Left ventricle myocardium inferior (tissue), 1 donor: ENCODE measurements at regions not wholly inside any gene's neighbourhood (a gene's known extent, or its start where the extent isn't known, plus 50 kb on each side); places are given as distances from the start of the nearest gene placed in this dataset.

ENCODE experiments used
- DNase-seq: peaks from one replicate; pipeline ENCODE4 v3.0.0-alpha.2; 2020
- H3K27ac ChIP-seq: fragments of 200-600 bp; replicated peaks from 2 replicates; pipeline ENCODE4 v1.8.0; 2021
- H3K27me3 ChIP-seq: fragments of 200-600 bp; 2 replicates; pipeline ENCODE4 v1.8.0; 2021; ENCODE audit warnings: low read depth
- H3K36me3 ChIP-seq: fragments of 200-600 bp; 2 replicates; pipeline ENCODE4 v1.8.0; 2021
- H3K4me1 ChIP-seq: fragments of 200-600 bp; 2 replicates; pipeline ENCODE4 v1.8.0; 2021
- H3K4me3 ChIP-seq: fragments of 200-600 bp; 2 replicates; pipeline ENCODE4 v1.8.0; 2021; ENCODE audit warnings: mild to moderate bottlenecking, moderate library complexity
- H3K9me3 ChIP-seq: fragments of 200-600 bp; replicated peaks from 2 replicates; pipeline ENCODE4 v1.8.0; 2021
- intact Hi-C: fragments of 100-400 bp; cut with micrococcal nuclease; formaldehyde crosslinking; loops from one replicate; pipeline ENCODE4 v1.11.0; 2022
- TF ChIP-seq, protein P1 (sequence below): fragments of 200-600 bp; IDR thresholded peaks from 2 replicates; pipeline ENCODE4 v1.8.0; 2021; ENCODE audit warnings: antibody characterized with exemption, mild to moderate bottlenecking, borderline replicate concordance
- donor health status: DM: no; HTN: yes; CAD: no; lungs with severe emphysema.

DNA sequence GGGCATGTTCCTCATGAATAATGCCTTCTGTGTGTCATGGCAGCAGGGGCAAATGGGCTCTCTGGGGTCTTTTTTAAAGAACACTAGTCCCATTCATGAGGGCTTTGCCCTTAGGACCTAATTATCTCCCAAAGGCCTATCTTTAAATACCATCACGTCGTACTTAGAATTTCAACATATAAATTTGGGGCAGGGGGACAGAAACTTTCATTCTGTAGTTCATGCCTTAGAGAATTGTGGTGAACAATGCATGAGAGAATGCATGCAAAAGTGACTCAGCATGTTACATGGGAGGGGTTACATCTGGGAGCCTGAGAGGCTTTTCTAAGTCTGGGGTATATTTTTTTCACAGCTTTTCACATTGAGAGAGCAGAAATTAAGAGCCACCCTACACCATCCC, 208.5 kb upstream of the ROPN1 start:
- no peaks in the 10 kb centered on the region for H3K9me3 ChIP-seq
- TF ChIP-seq, protein P1, sequence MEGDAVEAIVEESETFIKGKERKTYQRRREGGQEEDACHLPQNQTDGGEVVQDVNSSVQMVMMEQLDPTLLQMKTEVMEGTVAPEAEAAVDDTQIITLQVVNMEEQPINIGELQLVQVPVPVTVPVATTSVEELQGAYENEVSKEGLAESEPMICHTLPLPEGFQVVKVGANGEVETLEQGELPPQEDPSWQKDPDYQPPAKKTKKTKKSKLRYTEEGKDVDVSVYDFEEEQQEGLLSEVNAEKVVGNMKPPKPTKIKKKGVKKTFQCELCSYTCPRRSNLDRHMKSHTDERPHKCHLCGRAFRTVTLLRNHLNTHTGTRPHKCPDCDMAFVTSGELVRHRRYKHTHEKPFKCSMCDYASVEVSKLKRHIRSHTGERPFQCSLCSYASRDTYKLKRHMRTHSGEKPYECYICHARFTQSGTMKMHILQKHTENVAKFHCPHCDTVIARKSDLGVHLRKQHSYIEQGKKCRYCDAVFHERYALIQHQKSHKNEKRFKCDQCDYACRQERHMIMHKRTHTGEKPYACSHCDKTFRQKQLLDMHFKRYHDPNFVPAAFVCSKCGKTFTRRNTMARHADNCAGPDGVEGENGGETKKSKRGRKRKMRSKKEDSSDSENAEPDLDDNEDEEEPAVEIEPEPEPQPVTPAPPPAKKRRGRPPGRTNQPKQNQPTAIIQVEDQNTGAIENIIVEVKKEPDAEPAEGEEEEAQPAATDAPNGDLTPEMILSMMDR: no peak
- no peak for DNase-seq
- no peaks in the 10 kb centered on the region for H3K36me3 ChIP-seq
- H3K27ac ChIP-seq: no peak overlapping the region
- H3K4me1 ChIP-seq: peaks cover 32% of the 10 kb centered on the region
- intact Hi-C loops: no loop called here
- H3K4me3 ChIP-seq: no peak overlapping the region
- H3K27me3 ChIP-seq: no peaks in the 10 kb centered on the region

DNA sequence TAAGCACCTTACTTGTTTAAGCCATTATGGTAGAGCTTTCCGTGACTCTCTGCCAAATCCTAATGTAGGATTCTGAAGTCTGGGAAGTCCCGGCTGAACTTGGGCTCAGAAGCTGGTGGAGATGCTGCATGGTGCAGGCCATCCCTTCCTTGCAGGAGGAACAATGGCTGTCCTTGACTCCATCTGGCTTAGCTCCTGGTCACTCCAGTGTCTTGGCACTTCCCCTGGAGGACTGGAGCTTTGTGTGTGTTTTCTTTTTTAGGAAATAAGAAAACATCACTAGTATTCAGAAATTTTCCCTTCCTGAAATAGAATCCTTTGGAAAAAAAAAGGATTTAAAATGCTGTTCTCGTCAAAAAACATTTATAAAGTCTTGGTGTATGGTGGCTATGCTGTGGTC, 209.3 kb upstream of the ROPN1 start:
- Histone ChIP-seq H3K4me3 (no peak overlapping the region), H3K27me3 (no peaks in the 10 kb centered on the region), H3K36me3 (no peaks in the 10 kb centered on the region), H3K27ac (no peak overlapping the region), H3K9me3 (no peaks in the 10 kb centered on the region), H3K4me1 (peaks cover 32% of the 10 kb centered on the region)
- TF ChIP-seq, protein P1: no peak
- no peak for DNase-seq
- intact Hi-C loops: no loop called here

DNA sequence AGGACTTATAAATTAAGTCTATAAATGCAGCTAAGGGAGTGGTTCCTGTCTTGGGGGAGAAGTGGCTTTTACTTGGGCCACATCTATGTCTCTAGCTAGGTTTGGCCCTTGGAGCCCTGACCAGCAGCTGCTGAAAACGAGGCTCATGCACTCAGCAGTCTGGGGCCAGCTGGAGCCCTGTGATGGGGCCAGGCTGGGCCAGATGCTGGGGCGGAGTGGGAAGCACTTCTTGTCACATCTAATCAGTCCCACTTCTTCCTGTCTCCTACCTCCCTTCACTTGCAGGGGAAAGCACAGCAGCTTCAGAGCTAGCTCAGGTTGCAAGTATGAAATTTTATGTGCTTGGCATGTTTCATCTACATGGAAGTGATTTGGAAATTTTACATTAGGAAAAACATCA, 209.9 kb upstream of the ROPN1 start:
- H3K27me3 ChIP-seq: no peaks in the 10 kb centered on the region

DNA sequence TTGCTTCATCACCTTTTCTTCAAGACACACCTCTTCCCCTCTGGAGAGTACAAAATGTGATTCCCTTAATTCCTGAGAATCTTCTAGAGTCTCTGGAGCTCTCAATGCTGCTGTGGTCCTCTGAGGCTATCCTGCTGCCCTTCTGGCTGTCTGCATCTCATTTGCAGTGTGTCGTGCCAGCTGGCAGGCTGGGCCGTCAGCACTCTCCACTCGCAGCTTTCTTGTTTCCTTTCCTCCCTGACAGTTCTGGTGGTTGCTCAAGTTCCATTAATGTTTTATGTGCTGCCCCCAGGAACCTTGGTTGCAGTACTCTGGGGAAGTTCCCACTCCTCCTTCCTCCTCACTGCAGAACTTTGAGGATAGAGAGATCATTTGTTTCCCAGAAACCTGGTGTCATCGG, 210.8 kb upstream of the ROPN1 start:
- Histone ChIP-seq H3K27ac (peak overlapping the region; percentile 14), H3K4me1 (peaks cover 38% of the 10 kb centered on the region), H3K4me3 (no peak overlapping the region), H3K27me3 (no peaks in the 10 kb centered on the region), H3K9me3 (no peaks in the 10 kb centered on the region), H3K36me3 (no peaks in the 10 kb centered on the region)
- intact Hi-C loops: no loop called here
- peak; percentile 79 for DNase-seq
- TF ChIP-seq, protein P1: no peak

More for the DNA sequence above, 209.9 kb upstream of the ROPN1 start:
- Histone ChIP-seq H3K36me3 (no peaks in the 10 kb centered on the region), H3K4me3 (no peak overlapping the region), H3K27ac (no peak overlapping the region), H3K4me1 (peaks cover 32% of the 10 kb centered on the region), H3K9me3 (no peaks in the 10 kb centered on the region)
- intact Hi-C loops: no loop called here
- DNase-seq: peak; percentile 61
- TF ChIP-seq, protein P1: no peak

DNA sequence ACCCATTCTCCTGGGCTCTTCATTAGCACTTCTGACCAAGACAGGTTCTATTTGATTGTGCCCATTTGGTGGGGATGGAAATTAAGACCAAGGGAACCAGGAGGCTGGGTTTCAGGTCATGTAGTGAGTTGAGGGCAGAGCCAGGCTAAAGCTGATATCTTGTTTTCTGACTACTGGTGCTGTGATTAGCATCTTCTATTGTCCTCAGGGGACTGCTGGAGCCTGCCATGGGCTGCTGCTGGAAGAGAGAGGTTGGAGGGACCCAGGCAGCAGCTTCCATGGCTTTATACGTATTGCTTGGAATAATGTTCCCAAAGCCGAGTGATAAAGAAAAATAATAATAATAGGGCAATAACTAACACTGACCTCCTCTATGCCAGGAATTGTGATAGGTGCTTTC, 211.4 kb upstream of the ROPN1 start:
- H3K27me3 ChIP-seq: no peaks in the 10 kb centered on the region
- H3K4me1 ChIP-seq: peaks cover 43% of the 10 kb centered on the region
- intact Hi-C loops: no loop called here
- no peak for DNase-seq
- H3K9me3 ChIP-seq: no peaks in the 10 kb centered on the region
- no peak overlapping the region for H3K4me3 ChIP-seq
- TF ChIP-seq, protein P1: no peak
- no peaks in the 10 kb centered on the region for H3K36me3 ChIP-seq
- H3K27ac ChIP-seq: peak overlapping the region; percentile 14
